Activated T-helper 17 cell treated with anti-CD3 and anti-CD28 coated beads, Interleukin-2, amount 50 U/mL, for 72 hours (primary cell): ENCODE measurements at regions not wholly inside any gene's neighbourhood (a gene's known extent, or its start where the extent isn't known, plus 50 kb on each side); places are given as distances from the start of the nearest gene placed in this dataset.
"Not testable (repeated sequence)": the region's sequence is repeated elsewhere in the genome, so short reads cannot be mapped to it uniquely, and the experiment has no call there.

Source experiments
- ATAC-seq: fragments of 150-1000 bp; cut with Tn5 transposase; replicated peaks from 2 replicates; pipeline ENCODE4 v1.10.0; 2021; ENCODE audit warnings: mild to moderate bottlenecking, moderate library complexity
- H3K27ac Mint-ChIP-seq: one replicate; pipeline ENCODE4 v1.8.0; 2022; ENCODE audit warnings: mixed read lengths
- H3K27me3 Mint-ChIP-seq: one replicate; pipeline ENCODE4 v1.8.0; 2022; ENCODE audit warnings: mixed read lengths
- H3K36me3 Mint-ChIP-seq: one replicate; pipeline ENCODE4 v1.8.0; 2022; ENCODE audit warnings: low read depth, mild to moderate bottlenecking, mixed read lengths
- H3K4me1 Mint-ChIP-seq: one replicate; pipeline ENCODE4 v1.8.0; 2022; ENCODE audit warnings: mixed read lengths
- H3K4me3 Mint-ChIP-seq: one replicate; pipeline ENCODE4 v1.8.0; 2022; ENCODE audit warnings: mild to moderate bottlenecking, mixed read lengths
- H3K9me3 Mint-ChIP-seq: one replicate; pipeline ENCODE4 v1.8.0; 2022; ENCODE audit warnings: mixed read lengths

- H3K36me3 Mint-ChIP-seq = no peaks in the 10 kb centered on the region
- ATAC-seq = peak; percentile 93
- peaks cover 14% of the 10 kb centered on the region for H3K4me1 Mint-ChIP-seq
- peak overlapping the region; percentile 79 for H3K27ac Mint-ChIP-seq
- peak overlapping the region; percentile 30 for H3K4me3 Mint-ChIP-seq
- peaks cover 10% of the 10 kb centered on the region for H3K9me3 Mint-ChIP-seq
- H3K27me3 Mint-ChIP-seq = peaks cover 17% of the 10 kb centered on the region
Observed at GRCh38 chr2:7758073-7758759, 841.0 kb downstream of the RNF144A start.

- no peak overlapping the region for H3K27ac Mint-ChIP-seq
- H3K9me3 Mint-ChIP-seq = peaks cover 11% of the 10 kb centered on the region
- H3K27me3 Mint-ChIP-seq = peaks cover 21% of the 10 kb centered on the region
- no peak for ATAC-seq
- no peak overlapping the region for H3K4me3 Mint-ChIP-seq
- H3K4me1 Mint-ChIP-seq = peaks cover 14% of the 10 kb centered on the region
- H3K36me3 Mint-ChIP-seq = no peaks in the 10 kb centered on the region
Observed at GRCh38 chr2:7759898-7760297, 842.7 kb downstream of the RNF144A start.

- ATAC-seq, H3K4me3 Mint-ChIP-seq, H3K36me3 Mint-ChIP-seq, H3K4me1 Mint-ChIP-seq, H3K27ac Mint-ChIP-seq: not testable (repeated sequence)
- Mint-ChIP-seq H3K27me3 (peaks cover 10% of the 10 kb centered on the region), H3K9me3 (peaks cover 11% of the 10 kb centered on the region)
Observed at GRCh38 chr2:7763418-7763817, 846.2 kb downstream of the RNF144A start.

- peaks cover 11% of the 10 kb centered on the region for H3K9me3 Mint-ChIP-seq
- H3K27ac Mint-ChIP-seq = no peak overlapping the region
- no peaks in the 10 kb centered on the region for H3K36me3 Mint-ChIP-seq
- H3K4me3 Mint-ChIP-seq = no peak overlapping the region
- no peaks in the 10 kb centered on the region for H3K4me1 Mint-ChIP-seq
- H3K27me3 Mint-ChIP-seq = peaks cover 10% of the 10 kb centered on the region
- ATAC-seq = no peak
Observed at GRCh38 chr2:7765236-7765635, 848.0 kb downstream of the RNF144A start.

- no peak overlapping the region for H3K4me3 Mint-ChIP-seq
- peaks cover 10% of the 10 kb centered on the region for H3K27me3 Mint-ChIP-seq
- no peaks in the 10 kb centered on the region for H3K36me3 Mint-ChIP-seq
- no peaks in the 10 kb centered on the region for H3K4me1 Mint-ChIP-seq
- H3K27ac Mint-ChIP-seq = no peak overlapping the region
- peak; percentile 72 for ATAC-seq
- peaks cover 11% of the 10 kb centered on the region for H3K9me3 Mint-ChIP-seq
Observed at GRCh38 chr2:7766088-7766722, 849.0 kb downstream of the RNF144A start.

GRCh38 chr2:7766978-7767565 lies 849.9 kb downstream of the RNF144A start:
- no peak overlapping the region for H3K27ac Mint-ChIP-seq
- H3K9me3 Mint-ChIP-seq = peaks cover 11% of the 10 kb centered on the region
- H3K4me1 Mint-ChIP-seq = no peaks in the 10 kb centered on the region
- H3K36me3 Mint-ChIP-seq = no peaks in the 10 kb centered on the region
- no peak overlapping the region for H3K4me3 Mint-ChIP-seq
- peaks cover 10% of the 10 kb centered on the region for H3K27me3 Mint-ChIP-seq
- no peak for ATAC-seq

GRCh38 chr2:7767902-7768301 lies 850.7 kb downstream of the RNF144A start:
- H3K4me3 Mint-ChIP-seq = no peak overlapping the region
- H3K4me1 Mint-ChIP-seq = peaks cover 2% of the 10 kb centered on the region
- H3K36me3 Mint-ChIP-seq = no peaks in the 10 kb centered on the region
- no peak overlapping the region for H3K27ac Mint-ChIP-seq
- ATAC-seq = no peak
- H3K27me3 Mint-ChIP-seq = peaks cover 4% of the 10 kb centered on the region
- H3K9me3 Mint-ChIP-seq = peaks cover 5% of the 10 kb centered on the region

- ATAC-seq = no peak
- no peaks in the 10 kb centered on the region for H3K9me3 Mint-ChIP-seq
- no peak overlapping the region for H3K4me3 Mint-ChIP-seq
- no peaks in the 10 kb centered on the region for H3K27me3 Mint-ChIP-seq
- no peak overlapping the region for H3K27ac Mint-ChIP-seq
- peaks cover 21% of the 10 kb centered on the region for H3K4me1 Mint-ChIP-seq
- no peaks in the 10 kb centered on the region for H3K36me3 Mint-ChIP-seq
Observed at GRCh38 chr2:7771781-7772180, 854.6 kb downstream of the RNF144A start.

- Mint-ChIP-seq H3K9me3 (no peaks in the 10 kb centered on the region), H3K27ac (peak overlapping the region; percentile 78), H3K4me1 (peaks cover 21% of the 10 kb centered on the region), H3K36me3 (no peaks in the 10 kb centered on the region), H3K27me3 (no peaks in the 10 kb centered on the region), H3K4me3 (peak overlapping the region; percentile 56)
- peak; percentile 87 for ATAC-seq
Observed at GRCh38 chr2:7773362-7774360, 856.4 kb downstream of the RNF144A start.

GRCh38 chr2:7774481-7774880 lies 857.3 kb downstream of the RNF144A start:
- Mint-ChIP-seq H3K4me3 (peak overlapping the region; percentile 56), H3K27ac (peak overlapping the region; percentile 78)

GRCh38 chr2:7777668-7778067 lies 860.5 kb downstream of the RNF144A start:
- Mint-ChIP-seq H3K4me1 (peaks cover 21% of the 10 kb centered on the region), H3K27me3 (no peaks in the 10 kb centered on the region), H3K27ac (peak overlapping the region; percentile 7), H3K9me3 (peaks cover 5% of the 10 kb centered on the region), H3K36me3 (no peaks in the 10 kb centered on the region), H3K4me3 (no peak overlapping the region)
- ATAC-seq = no peak

More at GRCh38 chr2:7774481-7774880, 857.3 kb downstream of the RNF144A start:
- Mint-ChIP-seq H3K9me3 (no peaks in the 10 kb centered on the region), H3K36me3 (no peaks in the 10 kb centered on the region), H3K27me3 (no peaks in the 10 kb centered on the region), H3K4me1 (peaks cover 21% of the 10 kb centered on the region)
- peak; percentile 76 for ATAC-seq

GRCh38 chr2:7780321-7780720 lies 863.1 kb downstream of the RNF144A start:
- H3K27me3 Mint-ChIP-seq = peaks cover 6% of the 10 kb centered on the region
- H3K9me3 Mint-ChIP-seq = peaks cover 5% of the 10 kb centered on the region
- no peak for ATAC-seq
- no peak overlapping the region for H3K4me3 Mint-ChIP-seq
- H3K36me3 Mint-ChIP-seq = no peaks in the 10 kb centered on the region
- peak overlapping the region; percentile 50 for H3K27ac Mint-ChIP-seq
- no peaks in the 10 kb centered on the region for H3K4me1 Mint-ChIP-seq

GRCh38 chr2:7785700-7786099 lies 868.5 kb downstream of the RNF144A start:
- H3K27me3 Mint-ChIP-seq = peaks cover 6% of the 10 kb centered on the region
- H3K9me3 Mint-ChIP-seq = peaks cover under 1% of the 10 kb centered on the region
- no peak overlapping the region for H3K27ac Mint-ChIP-seq
- no peaks in the 10 kb centered on the region for H3K36me3 Mint-ChIP-seq
- no peak for ATAC-seq
- H3K4me3 Mint-ChIP-seq = no peak overlapping the region
- no peaks in the 10 kb centered on the region for H3K4me1 Mint-ChIP-seq

- Mint-ChIP-seq H3K27ac (no peak overlapping the region), H3K9me3 (no peaks in the 10 kb centered on the region), H3K4me1 (no peaks in the 10 kb centered on the region), H3K36me3 (no peaks in the 10 kb centered on the region), H3K4me3 (no peak overlapping the region), H3K27me3 (peaks cover 6% of the 10 kb centered on the region)
- no peak for ATAC-seq
Observed at GRCh38 chr2:7788736-7789135, 871.5 kb downstream of the RNF144A start.
